A172 (cell line): ENCODE measurements at regions not wholly inside any gene's neighbourhood (a gene's known extent, or its start where the extent isn't known, plus 50 kb on each side); places are given as distances from the start of the nearest gene placed in this dataset.

ENCODE experiments used
- DNase-seq: peaks from one replicate; pipeline ENCODE4 v3.0.0-alpha.2; 2015; ENCODE audit warnings: low spot score

DNA sequence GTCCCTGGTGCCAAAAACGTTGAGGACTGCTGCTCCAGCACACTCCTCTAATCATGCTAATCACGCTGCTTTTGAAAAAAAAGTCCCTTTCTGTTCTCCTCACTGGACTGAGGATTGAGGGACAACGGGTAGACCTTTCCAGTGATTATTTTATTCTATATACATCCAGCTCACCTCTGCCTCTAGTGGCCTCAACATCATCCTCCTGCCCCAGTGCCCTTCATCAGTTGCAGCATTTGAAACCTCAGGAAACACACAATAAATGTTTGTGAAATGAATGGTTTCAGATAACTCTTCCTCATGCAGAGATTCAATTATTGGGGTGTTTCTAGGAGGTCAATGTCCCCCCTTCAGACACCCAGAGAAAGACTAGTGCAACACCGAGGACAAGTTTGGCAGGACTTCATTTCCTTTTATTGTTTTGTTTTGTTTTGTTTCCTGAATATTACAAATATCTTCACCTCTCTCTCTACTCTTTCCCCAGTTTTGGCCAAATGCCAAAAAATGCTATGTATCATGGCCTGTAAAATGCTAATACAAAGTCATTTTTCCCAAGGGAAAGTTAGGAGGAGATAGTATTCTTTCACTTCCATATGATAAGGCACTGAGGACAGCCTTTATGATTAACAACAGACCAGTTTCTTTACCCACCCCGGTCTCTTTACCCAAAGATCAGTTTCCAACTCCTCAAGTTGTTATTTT, 460.1 kb upstream of the SLIT2 start:
- no peak for DNase-seq

DNA sequence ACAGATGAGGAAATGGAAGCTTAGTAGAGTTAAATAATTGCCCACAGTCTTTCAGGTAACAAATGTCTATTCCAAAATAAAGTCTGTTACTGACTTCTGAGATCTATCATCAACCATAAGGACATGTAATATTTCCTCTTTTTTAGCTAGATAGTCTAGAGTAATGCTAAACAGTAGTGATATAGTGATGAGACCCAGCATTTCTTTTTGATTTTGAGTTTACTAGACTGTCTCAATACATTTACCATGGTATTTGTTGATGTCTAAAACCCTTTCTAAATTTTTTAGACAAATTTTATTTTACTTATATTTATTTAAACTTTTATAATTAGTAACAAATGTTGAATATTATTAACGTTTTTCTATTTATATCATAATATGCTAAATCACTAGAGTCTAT, 465.1 kb upstream of the SLIT2 start:
- DNase-seq = no peak

DNA sequence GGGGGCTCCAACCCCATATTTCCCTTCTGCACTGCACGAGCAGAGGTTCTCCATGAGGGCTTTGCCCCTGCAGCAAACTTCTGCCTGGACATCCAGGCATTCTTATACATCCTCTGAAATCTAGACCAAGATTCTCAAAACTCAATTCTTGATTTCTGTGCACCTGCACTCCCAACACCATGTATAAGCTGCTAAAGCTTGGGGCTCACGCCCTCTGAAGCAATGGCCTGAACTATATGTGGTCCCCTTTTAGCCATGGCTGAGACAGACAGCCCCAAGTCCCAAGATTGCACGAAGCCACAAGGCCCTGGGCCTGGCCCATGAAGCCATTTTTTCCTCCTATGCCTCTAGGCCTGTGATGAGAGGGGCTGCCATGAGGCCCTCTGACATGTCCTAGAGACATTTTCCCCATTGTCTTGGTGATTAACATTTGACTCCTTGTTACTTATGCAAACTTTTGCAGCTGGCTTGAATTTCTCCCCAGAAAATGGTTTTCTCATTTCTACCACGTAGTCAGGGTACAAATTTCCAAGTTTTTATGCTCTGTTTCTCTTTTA, 468.0 kb upstream of the SLIT2 start:
- no peak for DNase-seq

DNA sequence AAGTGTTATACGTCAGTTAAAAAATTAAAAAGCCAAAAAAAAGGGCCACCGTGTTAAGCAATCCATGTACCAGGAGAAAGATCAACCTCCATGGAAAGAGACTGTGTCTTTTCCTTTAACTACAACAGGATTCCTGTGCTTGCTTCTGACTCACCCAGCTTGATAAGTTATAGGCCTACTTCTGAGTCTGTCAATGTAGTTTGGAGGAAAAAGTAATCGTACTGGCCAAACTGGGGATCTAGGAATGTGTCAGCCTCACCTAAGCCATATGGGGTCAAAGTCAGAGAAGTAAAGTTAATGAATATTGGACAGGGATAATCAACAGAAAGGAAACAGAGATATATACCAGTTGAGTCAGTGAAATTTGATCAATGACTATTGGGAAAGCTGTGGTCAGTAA, 470.8 kb upstream of the SLIT2 start:
- no peak for DNase-seq

DNA sequence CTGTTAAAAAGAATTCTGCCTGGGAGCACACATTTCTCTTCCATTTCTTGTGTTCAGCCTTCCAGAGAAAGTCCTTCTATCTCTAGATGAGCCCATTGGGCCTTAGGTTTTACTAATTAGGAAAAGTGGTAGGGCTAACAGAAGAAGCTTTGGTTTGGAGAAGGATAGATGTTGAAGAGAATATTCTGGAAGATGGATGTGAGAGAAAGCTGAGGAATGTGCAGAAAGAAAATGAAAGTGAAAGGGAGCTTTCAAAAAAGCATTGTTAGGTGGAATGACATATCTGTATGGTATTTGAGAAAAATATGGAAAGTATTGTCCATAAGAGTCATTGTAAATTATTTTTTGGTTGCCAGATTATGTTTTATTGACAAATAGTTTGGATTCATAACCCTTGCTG, 474.8 kb upstream of the SLIT2 start:
- DNase-seq = no peak

DNA sequence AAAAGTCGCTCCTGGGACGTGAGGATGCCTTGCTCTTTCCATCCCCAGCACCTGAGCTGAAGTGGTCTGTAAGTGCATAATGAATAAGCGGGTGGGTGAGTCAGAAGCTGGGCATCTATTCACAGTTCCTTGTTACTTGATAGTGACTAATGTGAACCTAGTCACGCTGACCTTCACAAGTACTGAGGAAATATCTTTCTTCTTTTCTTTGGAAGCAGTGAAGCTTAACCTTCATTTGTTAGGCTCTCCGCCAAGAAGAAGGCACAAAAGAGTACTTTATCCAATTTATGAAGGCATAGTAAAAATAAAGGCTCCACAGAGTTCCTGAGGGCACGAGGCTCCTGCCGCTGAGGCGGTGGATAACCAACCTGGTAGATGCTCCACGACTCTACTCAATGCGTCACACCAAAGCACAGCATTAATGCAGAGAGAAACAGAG, 475.7 kb upstream of the SLIT2 start:
- peak; percentile 97 for DNase-seq

DNA sequence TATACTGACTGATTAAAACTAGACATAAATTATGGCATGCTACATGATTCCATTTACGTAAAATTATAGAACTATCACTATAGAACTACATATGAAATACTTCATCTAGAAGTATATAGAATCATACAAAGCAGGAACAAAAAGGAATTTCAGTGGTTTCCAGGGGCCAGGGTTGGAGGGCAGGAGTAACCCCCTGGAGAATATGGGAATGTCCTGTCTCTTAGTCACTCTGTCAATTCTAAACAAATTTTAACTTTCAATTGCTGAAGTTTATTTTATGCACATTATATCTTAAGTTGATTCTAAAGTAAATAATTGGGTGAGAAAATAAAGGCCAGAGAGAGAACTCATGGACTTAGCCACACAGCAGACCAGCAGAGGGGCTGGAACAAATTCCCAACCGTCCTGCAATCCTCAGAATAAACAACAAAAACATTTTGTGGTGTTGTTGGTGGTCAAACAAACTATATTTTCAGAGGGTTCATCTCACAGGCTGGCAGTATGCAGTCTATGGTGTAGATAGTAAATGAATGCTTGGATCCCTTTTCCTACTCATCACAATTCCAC, 476.9 kb upstream of the SLIT2 start:
- DNase-seq = no peak

DNA sequence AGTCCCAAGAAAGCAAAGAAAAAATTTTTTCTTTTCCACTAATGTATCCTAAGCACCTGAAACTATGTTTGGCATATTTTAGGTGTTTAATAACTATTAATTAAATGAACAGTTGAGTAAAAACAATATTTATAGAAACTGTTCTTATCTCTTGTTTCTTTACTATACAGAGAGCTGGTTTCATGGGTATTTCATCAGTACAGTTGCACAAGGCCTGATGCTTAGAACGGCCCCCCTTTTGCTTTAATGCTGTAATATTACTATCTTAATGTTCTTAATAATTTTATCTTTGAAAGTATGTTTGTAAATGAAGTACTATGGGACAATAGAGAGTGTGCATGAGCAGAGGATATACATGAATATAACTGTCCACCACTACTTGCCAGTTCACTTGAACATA, 479.1 kb upstream of the SLIT2 start:
- no peak for DNase-seq

DNA sequence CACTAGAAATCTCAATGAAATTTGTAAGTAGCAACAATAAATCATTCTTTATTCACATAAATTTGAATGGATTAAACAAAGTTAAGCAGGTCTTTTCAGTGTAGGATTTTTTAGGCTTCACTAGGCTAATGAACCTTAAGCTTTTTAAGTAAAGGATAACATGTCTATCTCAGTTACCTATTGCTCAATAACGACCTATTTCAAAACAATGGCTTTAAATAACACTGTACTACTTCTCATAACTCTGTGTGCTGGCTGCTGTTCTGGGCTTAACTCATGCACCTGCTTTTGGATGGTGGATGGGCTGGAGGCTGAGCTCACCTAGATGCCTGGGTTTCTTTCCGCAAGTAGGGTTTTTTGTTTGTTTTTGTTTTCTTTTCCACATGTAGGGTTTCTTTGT, 495.0 kb upstream of the SLIT2 start:
- DNase-seq = no peak

DNA sequence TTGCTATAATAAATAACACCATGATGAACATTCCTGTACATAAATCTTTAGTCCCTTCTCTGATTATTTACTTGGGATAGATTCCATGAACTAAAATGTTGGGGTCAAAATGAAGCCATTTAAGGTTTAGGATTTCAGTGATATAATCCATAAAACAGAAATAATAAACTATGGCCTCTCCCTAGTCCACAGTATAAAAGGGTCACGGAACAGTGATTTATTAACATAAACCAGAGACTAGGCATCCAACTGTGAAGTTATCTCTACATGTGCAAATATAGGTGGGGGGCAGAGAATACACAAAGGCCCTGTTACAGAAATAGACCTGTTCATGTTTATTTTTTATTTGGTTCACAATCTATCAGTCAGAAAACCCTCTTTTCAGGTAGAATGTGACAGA, 499.1 kb upstream of the SLIT2 start:
- DNase-seq = no peak

DNA sequence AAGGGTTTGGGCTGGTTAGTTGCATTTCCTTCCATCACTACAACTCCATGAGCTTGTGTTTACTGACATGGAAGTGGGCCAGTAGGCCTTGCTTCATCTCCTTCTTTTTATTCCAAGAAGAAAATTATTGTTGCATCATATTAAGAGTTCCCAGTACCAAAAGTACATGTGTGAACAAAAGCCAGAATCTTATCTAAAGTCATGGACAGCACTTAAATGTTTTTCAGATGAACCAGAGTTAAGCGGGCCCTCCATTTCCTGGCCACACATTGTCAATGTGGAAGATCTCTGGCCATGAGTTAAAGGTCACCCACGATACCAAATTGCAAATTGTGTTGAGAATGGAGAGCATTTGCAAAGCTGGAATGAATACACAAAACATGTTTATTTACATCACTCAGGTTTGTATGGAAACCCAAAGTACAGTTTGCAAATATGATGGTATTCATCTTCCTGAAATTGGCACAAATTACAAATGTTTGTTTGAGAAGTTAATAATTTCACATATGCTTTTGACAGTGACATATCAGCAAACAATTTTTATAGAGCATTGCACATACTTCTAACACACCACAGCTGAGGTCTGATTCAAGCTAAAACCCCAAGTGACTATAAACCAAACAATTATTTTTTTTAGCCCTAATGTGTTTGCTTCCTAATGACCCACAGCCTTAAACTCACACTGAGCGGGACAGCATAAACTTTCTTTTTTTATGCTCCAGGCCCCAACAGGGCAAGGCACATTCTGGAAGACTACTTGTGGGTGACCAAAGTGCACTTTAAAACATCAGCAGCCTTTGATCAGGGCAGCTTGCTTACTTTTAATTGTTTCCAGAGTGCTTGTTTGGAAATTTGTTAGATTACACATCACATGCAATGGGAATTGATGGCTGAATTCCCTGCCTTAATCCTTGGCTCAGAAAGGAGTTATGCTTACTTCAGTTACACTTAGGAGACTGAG, 502.9 kb upstream of the SLIT2 start:
- DNase-seq = no peak

DNA sequence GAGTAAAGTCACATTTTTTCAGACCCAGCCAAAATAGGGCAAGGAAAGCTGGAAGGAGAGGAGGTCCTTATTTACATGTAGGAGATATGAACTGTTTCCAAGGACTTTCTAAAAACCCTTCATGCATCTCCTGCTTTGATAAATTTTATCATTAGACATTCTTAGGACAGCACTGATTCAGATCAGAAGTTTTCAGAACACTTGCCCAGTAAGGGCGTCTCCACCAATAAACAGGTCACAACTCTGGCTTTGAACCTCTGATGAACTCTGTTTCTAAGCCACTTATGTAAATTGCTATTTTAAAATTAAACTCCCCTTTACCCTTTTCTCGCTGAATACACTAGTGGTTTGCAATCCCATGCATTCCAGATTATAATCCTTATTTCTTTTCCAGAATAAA, 505.3 kb upstream of the SLIT2 start:
- no peak for DNase-seq

DNA sequence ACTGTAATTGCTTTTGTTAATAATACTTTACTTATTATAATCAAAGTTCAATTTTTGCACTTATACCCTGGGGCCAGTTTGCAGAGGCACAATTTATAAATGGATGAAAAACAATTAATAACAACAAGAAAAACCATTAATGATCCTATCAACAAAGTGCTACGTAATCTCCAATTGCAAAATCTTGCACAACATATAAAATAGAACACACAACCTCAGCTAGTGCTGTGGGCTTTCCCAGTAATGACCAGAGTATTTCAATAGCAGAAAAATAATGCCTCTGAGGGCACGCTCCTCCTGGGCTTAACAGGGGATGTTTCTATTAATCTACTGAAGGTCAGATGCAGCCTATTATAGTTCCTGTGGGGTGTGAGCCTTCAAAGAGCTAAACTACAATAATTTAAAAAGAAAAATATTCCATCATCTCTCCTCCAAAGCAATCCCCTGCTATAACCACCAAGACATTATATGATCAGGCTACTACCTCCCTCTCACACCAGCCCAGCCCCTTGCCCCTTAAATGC, 508.5 kb upstream of the SLIT2 start:
- no peak for DNase-seq

DNA sequence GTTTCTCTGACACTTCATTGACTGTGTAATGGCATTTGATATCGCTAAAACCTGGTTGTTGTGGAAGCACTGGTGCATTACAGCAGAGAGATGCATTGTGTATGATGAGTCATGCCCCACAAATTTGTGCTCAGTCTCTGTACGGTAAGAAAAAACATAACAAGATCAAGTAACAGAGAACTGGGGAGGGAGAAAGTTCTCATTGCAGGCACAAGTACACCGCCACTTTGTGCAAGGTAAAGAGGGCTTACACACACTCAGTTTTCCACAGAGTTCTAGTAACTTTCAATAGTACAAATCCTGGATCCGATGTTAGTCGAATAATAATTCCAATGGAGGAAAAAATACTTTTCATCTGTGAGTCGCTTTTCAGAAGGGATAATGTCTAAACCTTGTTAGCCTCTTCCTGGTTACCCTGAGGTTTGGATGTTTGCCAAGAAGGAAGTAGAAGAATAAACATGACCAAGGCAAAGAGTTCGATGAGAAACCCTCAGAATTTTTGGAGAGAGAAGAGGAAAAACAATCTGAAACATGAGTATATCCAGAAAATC, 512.5 kb upstream of the SLIT2 start:
- peak; percentile 87 for DNase-seq

DNA sequence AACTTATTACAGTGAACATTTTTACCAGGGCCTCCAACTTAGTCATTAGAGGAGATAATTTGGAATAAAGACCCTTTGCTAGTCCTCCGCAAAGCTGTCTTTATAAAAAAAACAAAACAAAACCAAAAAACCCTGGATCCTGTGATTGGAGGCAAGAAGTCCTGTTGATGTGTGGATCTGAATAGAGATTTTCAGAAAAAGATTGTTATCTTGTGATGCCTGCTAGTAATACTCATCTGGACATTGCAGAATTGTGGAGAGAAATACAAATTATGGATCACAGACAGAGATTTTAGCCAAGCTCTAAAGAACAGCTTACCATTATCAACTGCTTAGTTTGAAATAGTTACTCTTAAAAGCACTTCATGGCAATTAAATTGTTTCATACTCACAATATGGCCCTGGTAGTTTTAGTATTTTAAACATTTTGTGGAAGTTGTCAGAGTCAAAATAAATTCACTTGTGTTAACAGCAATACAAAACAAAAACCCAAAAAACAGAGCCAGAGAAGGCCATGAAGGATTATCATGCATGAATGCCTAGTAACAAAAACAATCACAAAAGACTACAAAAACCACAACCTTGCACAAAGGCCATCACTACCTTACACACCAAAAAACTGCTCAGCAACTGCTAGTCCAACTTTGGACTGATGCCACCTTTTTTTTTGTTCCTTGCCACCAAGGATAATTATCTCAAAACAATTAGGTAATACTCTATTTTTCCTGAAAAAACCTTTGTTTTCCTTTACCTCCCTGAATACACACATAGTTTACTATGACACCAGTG, 514.5 kb upstream of the SLIT2 start:
- DNase-seq = no peak

DNA sequence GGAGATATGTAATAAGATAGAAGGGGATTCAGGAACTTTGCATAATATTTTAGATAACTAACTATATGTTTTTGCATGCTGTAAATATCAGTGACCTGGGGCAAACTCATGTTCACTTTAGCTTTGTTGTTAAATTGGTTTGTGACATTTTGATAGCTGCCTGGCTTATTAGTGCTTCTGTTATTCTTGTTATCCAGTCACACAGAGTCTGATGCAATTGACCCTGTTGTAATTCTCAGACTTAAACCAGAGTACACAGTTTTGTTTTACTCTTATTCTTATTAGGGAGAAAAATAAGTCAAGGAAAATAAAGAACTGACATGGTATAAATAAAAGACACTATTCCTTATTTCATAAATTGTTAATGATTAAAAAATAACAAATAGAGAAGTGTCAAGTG, 516.7 kb upstream of the SLIT2 start:
- DNase-seq = no peak

DNA sequence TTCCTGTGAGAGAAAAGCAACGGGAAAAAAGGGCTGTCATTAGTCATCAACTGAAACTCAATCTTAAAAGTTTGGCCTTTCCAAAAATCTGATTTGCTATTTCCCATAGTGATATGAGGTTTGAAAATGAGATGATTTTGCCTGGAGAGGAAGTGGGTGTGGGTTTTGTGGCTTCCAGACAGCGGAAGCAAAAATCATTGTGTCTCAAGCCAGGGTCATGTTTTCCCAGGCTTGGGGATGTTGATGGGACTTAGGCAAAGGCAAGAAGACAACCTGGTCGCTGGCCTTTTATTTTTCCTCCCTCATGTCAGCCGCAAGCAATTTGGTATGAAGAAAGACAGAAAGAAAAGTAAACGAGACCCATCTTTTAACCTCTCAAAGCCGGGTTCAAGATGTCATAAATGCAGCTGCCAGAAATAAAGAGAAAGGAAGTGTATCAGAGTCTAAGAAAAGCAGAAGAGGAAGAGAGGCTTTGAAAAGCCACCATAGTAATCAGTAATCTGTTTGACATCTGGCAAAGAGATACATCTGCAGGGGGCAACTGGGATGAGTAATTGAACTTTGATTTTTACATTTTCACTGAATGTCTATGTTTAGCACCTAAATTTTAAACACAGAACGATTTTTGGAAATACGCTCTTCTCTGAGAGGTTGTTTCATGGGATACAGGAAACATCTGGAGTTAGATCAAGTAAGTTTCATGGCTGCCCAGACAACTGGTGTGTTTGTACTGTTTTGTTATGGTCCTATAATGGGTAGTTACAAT, 521.6 kb upstream of the SLIT2 start:
- peak; percentile 69 for DNase-seq

DNA sequence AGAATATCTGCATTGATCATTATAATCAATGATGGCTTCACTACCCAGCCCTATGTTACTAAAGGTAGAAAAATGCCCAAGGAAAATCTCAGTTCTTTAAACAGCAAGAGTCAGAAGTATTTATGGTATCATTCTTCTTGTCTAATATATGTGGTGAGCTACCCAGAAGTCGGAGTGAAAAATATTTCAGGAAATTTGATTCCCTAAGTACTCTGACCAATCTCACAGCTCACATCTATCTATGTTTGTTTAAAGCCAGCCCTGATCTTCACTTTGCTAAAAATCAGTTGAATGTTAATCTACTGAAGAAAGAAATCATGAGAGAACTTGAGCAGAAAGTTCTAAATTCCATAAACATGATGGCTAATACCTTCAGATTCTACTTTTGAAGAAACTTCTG, 522.9 kb upstream of the SLIT2 start:
- DNase-seq = no peak

DNA sequence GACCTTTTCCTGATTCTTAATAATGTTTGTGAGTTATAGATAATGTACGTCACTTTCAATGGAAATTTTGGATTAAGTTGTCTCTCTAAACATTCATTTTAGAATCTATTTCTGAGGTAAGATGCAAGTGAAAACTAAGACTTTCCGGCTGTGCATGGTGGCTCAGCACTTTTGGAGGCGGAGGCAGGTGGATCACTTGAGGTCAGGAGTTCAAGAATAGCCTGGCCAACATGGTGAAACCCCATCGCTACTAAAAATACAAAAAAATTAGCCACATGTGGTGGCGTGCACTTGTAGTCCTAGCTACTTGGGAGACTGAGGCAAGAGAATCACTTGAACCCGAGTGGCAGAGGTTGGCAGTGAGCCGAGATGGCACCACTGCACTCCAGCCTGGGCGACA, 524.6 kb upstream of the SLIT2 start:
- DNase-seq = no peak

DNA sequence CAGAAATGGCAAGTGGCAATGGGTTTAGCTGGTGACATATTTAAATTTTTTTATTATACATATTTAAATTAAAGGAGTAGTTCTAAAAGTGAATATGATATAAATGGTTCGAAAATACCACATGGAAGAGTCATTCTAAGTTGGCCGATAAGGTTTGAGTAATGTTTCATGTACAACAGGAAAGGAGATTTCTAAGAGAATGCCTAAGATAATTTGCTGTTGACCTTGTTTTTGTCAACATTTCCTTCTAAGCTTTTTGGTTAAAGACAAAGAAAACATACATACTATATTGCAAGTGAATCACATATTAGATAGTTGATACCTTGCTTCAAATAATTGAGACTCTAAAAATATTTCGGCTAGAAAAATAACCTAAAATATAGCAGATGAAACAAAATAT, 526.6 kb upstream of the SLIT2 start:
- DNase-seq = no peak
